CD4-positive, CD25-positive, alpha-beta regulatory T cell (primary cell): ENCODE measurements at regions not wholly inside any gene's neighbourhood (a gene's known extent, or its start where the extent isn't known, plus 50 kb on each side); places are given as distances from the start of the nearest gene placed in this dataset.
"Not testable (repeated sequence)": the region's sequence is repeated elsewhere in the genome, so short reads cannot be mapped to it uniquely, and the experiment has no call there.

Experiments
- ATAC-seq, 2 donors: fragments of 150-1000 bp; cut with Tn5 transposase; one replicate each; pipeline ENCODE4 v1.10.0; 2021; ENCODE audit warnings: low read depth in 2 of 2, moderate number of reproducible peaks in 2 of 2, moderate library complexity in 1 of 2
- DNase-seq, 3 donors: peaks; one replicate each; pipeline versions ENCODE4 v3.0.0 to v3.0.0-alpha.2; 2012 to 2022; ENCODE audit warnings: mixed read lengths in 1 of 3
- H3K27ac ChIP-seq: one replicate; pipeline ENCODE4 v1.7.0; 2013; ENCODE audit warnings: mild to moderate bottlenecking, low read length; ENCODE audit not compliant: insufficient read depth, poor library complexity, severe bottlenecking
- H3K27me3 ChIP-seq: one replicate; pipeline ENCODE4 v1.7.0; 2013; ENCODE audit warnings: low read length; ENCODE audit not compliant: control insufficient read depth, insufficient read depth
- H3K36me3 ChIP-seq: one replicate; pipeline ENCODE4 v1.7.0; 2013; ENCODE audit warnings: mild to moderate bottlenecking, low read length, moderate library complexity; ENCODE audit not compliant: control insufficient read depth, insufficient read depth
- H3K4me1 ChIP-seq: 2 replicates; pipeline ENCODE4 v1.7.0; 2013; ENCODE audit warnings: mild to moderate bottlenecking, low read length; ENCODE audit not compliant: insufficient read depth, control insufficient read depth, poor library complexity, severe bottlenecking
- H3K4me3 ChIP-seq: one replicate; pipeline ENCODE4 v1.7.0; 2013; ENCODE audit warnings: low read depth, mild to moderate bottlenecking, low read length, moderate library complexity
- H3K9me3 ChIP-seq, 2 experiments: 1 replicate in 1 of 2; 2 replicates in 1 of 2; pipeline ENCODE4 v1.7.0; 2013; ENCODE audit warnings: low read length in 2 of 2, mild to moderate bottlenecking in 1 of 2, moderate library complexity in 1 of 2; ENCODE audit not compliant: control insufficient read depth in 2 of 2
- H3K27ac Mint-ChIP-seq, 3 donors: one replicate each; pipeline ENCODE4 v1.8.0; 2020 to 2022; ENCODE audit warnings: mild to moderate bottlenecking in 3 of 3, mixed read lengths in 3 of 3, moderate library complexity in 2 of 3
- H3K27me3 Mint-ChIP-seq: one replicate; pipeline ENCODE4 v1.8.0; 2022; ENCODE audit warnings: mild to moderate bottlenecking, mixed read lengths
- H3K36me3 Mint-ChIP-seq: one replicate; pipeline ENCODE4 v1.8.0; 2020; ENCODE audit warnings: mixed read lengths
- H3K4me1 Mint-ChIP-seq, 4 donors: one replicate each; pipeline ENCODE4 v1.8.0; 2020 to 2022; ENCODE audit warnings: mixed read lengths in 4 of 4, mild to moderate bottlenecking in 1 of 4
- H3K4me3 Mint-ChIP-seq, 4 donors: one replicate each; pipeline ENCODE4 v1.8.0; 2020 to 2022; ENCODE audit warnings: mild to moderate bottlenecking in 4 of 4, mixed read lengths in 4 of 4, moderate library complexity in 3 of 4
- H3K9me3 Mint-ChIP-seq, 7 donors: one replicate each; pipeline ENCODE4 v1.8.0; 2020 to 2022; ENCODE audit warnings: mixed read lengths in 7 of 7, mild to moderate bottlenecking in 3 of 7, moderate library complexity in 2 of 7

DNA sequence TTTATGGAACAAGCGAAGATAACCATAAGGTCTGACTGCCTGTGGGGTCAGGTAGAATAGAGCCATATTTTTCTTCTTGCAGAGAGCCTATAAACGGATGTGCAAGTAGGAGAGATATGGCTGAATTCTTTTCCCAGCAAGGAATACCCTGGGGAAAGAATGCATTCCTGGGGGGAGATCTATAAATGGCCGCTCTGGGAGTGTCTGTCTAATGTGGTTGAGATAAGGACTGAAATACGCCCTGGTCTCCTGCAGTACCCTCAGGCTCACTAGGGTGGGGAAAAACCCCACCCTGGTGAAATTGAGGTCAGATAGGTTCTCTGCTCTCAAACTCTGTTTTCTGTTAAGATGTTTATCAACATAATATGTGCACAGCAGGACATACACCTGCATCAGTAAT is 209.0 kb downstream of the CPXCR1 start:
- not testable (repeated sequence) for H3K36me3 ChIP-seq, H3K4me3 ChIP-seq, H3K4me3 Mint-ChIP-seq, H3K4me1 ChIP-seq, H3K27me3 Mint-ChIP-seq, DNase-seq, ATAC-seq, H3K27ac ChIP-seq, H3K36me3 Mint-ChIP-seq, H3K27ac Mint-ChIP-seq, H3K9me3 Mint-ChIP-seq, H3K9me3 ChIP-seq, H3K4me1 Mint-ChIP-seq, H3K27me3 ChIP-seq

- H3K4me1 Mint-ChIP-seq: no peaks in the 10 kb centered on the region
- H3K4me3 Mint-ChIP-seq: no peak overlapping the region
- Histone ChIP-seq H3K4me1 (no peaks in the 10 kb centered on the region), H3K4me3 (no peak overlapping the region), H3K9me3 (no peaks in the 10 kb centered on the region), H3K36me3 (no peaks in the 10 kb centered on the region), H3K27ac (no peak overlapping the region), H3K27me3 (no peaks in the 10 kb centered on the region)
- H3K9me3 Mint-ChIP-seq: no peaks in the 10 kb centered on the region
- no peak for ATAC-seq
- no peak overlapping the region for H3K27ac Mint-ChIP-seq
- DNase-seq: no peak
- no peaks in the 10 kb centered on the region for H3K36me3 Mint-ChIP-seq
- no peaks in the 10 kb centered on the region for H3K27me3 Mint-ChIP-seq
These were observed 230.8 kb downstream of the CPXCR1 start for GRCh38 chrX:88977835-88978234.

DNA sequence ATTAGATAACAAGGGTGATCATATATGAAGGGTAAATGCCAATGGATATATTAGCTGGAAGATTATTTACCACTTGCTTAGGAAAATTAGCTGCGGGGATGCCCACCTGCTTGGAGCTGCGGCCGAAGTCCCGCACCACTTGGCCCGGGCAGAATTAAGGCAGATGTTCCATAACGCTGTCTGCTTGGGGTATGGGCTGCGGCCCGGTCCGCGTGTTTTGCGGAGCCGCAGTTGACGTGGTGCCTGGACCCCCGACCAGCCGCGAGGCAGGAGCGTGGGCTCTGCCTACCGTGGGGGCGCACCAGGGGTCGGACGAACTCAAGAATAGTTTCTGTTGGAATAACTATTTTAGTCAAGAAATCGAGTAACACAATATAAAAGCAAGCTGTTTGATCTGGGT is 235.2 kb downstream of the CPXCR1 start:
- no peak overlapping the region for H3K27ac ChIP-seq
- H3K9me3 Mint-ChIP-seq: peaks cover 0 to 2% (median 0%) of the 10 kb centered on the region in 7 donors
- no peak for ATAC-seq
- no peaks in the 10 kb centered on the region for H3K36me3 Mint-ChIP-seq
- no peaks in the 10 kb centered on the region for H3K9me3 ChIP-seq
- no peaks in the 10 kb centered on the region for H3K4me1 Mint-ChIP-seq
- no peaks in the 10 kb centered on the region for H3K4me1 ChIP-seq
- H3K27ac Mint-ChIP-seq: no peak overlapping the region
- H3K36me3 ChIP-seq: no peaks in the 10 kb centered on the region
- H3K27me3 ChIP-seq: no peaks in the 10 kb centered on the region
- no peak for DNase-seq
- no peaks in the 10 kb centered on the region for H3K27me3 Mint-ChIP-seq
- H3K4me3 ChIP-seq: no peak overlapping the region
- no peak overlapping the region for H3K4me3 Mint-ChIP-seq

DNA sequence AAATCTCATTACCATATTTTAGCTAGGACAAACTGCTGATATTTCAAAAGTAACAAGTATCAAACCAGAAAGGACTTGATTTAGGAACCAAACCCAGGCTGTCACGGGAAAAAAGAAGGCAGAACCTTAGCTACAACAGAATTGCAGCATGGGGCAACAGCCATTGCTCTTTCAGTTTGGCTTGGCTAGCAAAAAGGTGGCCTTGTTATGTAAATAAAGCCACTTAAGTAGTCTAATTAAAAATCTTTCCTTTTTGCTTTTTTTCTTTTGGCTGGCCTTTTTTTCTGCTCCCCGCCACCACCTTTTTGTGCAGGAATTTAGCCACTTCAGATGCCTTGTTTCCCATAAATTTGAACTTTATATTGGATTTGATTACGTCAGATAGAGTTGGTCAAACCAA is 235.9 kb downstream of the CPXCR1 start:
- DNase-seq (no peak), ATAC-seq (no peak)
- no peaks in the 10 kb centered on the region for H3K36me3 Mint-ChIP-seq
- H3K9me3 Mint-ChIP-seq: peaks cover 0 to 2% (median 0%) of the 10 kb centered on the region in 7 donors
- no peaks in the 10 kb centered on the region for H3K27me3 Mint-ChIP-seq
- H3K4me1 Mint-ChIP-seq: no peaks in the 10 kb centered on the region
- Histone ChIP-seq H3K27me3 (no peaks in the 10 kb centered on the region), H3K36me3 (no peaks in the 10 kb centered on the region), H3K4me1 (no peaks in the 10 kb centered on the region), H3K27ac (no peak overlapping the region), H3K9me3 (no peaks in the 10 kb centered on the region), H3K4me3 (no peak overlapping the region)
- H3K27ac Mint-ChIP-seq: no peak overlapping the region
- no peak overlapping the region for H3K4me3 Mint-ChIP-seq

DNA sequence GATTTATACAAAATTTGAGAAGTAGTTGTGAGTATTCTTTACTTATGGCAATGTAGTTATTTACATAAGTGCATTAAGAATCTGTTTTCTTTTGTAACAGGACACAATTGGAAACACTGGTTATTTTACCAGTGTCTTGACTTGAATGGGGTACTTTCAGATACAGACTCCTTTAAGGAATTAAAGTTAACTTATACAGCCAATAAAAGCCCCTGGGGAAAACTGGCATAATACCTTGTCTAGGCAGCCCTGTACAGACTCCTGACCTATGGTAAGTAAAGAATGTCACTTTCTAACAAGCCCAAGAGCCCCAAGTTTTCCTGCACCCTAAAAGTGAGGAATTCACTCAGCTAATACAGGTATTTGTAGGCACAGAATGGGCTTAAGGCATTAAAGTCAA is 241.8 kb downstream of the CPXCR1 start:
- no peaks in the 10 kb centered on the region for H3K27me3 ChIP-seq
- ATAC-seq (no peak), DNase-seq (no peak)
- Mint-ChIP-seq H3K27me3 (no peaks in the 10 kb centered on the region), H3K27ac (no peak overlapping the region), H3K9me3 (peaks cover 0 to 2% (median 0%) of the 10 kb centered on the region in 7 donors), H3K36me3 (no peaks in the 10 kb centered on the region), H3K4me3 (no peak overlapping the region), H3K4me1 (no peaks in the 10 kb centered on the region)
- H3K36me3 ChIP-seq: no peaks in the 10 kb centered on the region
- H3K4me3 ChIP-seq: no peak overlapping the region
- no peaks in the 10 kb centered on the region for H3K4me1 ChIP-seq
- peaks cover 0 to 2% of the 10 kb centered on the region in 2 experiments for H3K9me3 ChIP-seq
- no peak overlapping the region for H3K27ac ChIP-seq

GRCh38 chrX:88990882-88991582 is 244.0 kb downstream of the CPXCR1 start:
- Histone ChIP-seq H3K9me3 (peaks cover 0 to 2% of the 10 kb centered on the region in 2 experiments), H3K36me3 (no peaks in the 10 kb centered on the region), H3K27ac (no peak overlapping the region), H3K4me1 (no peaks in the 10 kb centered on the region), H3K4me3 (no peak overlapping the region), H3K27me3 (no peaks in the 10 kb centered on the region)
- no peak overlapping the region for H3K27ac Mint-ChIP-seq
- no peaks in the 10 kb centered on the region for H3K4me1 Mint-ChIP-seq
- no peaks in the 10 kb centered on the region for H3K27me3 Mint-ChIP-seq
- no peak overlapping the region for H3K4me3 Mint-ChIP-seq
- ATAC-seq (no peak), DNase-seq (no peak)
- H3K9me3 Mint-ChIP-seq: peaks cover 0 to 3% (median 0%) of the 10 kb centered on the region in 7 donors
- H3K36me3 Mint-ChIP-seq: no peaks in the 10 kb centered on the region

DNA sequence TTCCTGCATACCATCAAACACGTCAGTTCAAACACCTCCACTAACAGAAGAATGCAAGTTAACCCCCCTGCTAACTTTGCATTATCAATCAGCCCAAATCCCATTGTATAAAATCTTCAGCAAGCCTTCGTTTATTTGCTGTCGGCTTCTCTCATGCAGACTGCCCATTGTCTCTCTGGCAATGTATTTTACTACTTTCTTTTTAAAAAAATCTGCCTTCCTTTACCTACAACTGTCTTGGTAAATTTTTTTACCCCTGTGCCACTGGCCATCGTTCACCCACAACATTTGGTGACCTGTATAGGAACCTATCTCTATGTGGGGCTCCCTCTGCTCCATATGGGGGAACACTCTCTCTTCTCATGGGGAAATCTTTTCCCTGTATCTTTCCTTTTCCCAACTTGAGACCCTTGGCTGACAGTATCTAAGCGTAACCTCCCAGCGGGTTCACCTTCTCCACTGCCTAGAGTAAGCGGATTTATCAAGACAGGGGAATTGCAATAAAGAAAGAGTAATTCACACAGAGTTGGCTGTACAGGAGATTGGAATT is 244.6 kb downstream of the CPXCR1 start:
- DNase-seq (no peak), ATAC-seq (no peak)
- no peak overlapping the region for H3K4me3 ChIP-seq
- Mint-ChIP-seq H3K4me3 (no peak overlapping the region), H3K27me3 (no peaks in the 10 kb centered on the region), H3K9me3 (peaks cover 0 to 3% (median 0%) of the 10 kb centered on the region in 7 donors), H3K4me1 (no peaks in the 10 kb centered on the region), H3K27ac (no peak overlapping the region), H3K36me3 (no peaks in the 10 kb centered on the region)
- no peaks in the 10 kb centered on the region for H3K4me1 ChIP-seq
- H3K9me3 ChIP-seq: peaks cover 0 to 2% of the 10 kb centered on the region in 2 experiments
- no peaks in the 10 kb centered on the region for H3K36me3 ChIP-seq
- H3K27ac ChIP-seq: no peak overlapping the region
- no peaks in the 10 kb centered on the region for H3K27me3 ChIP-seq

DNA sequence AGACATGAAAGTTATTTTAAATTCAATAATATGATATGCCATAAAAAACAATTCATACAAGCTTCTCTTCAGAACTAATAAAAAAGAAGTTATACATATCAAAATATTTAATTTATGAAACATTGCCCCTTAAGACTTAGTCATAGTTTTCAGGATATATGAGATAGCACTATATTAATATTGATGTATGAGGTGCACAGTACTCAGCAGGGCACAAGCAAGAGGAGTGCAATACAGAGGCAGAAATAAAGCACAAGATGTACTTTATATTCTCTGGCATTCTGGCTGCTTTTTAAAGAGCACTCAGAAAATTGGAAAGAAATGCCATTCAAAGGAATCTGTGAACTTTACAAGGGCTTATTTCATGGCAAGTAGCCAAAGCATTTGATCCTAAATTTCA is 274.9 kb downstream of the CPXCR1 start:
- H3K36me3 ChIP-seq: no peaks in the 10 kb centered on the region
- H3K27ac Mint-ChIP-seq: no peak overlapping the region
- H3K27ac ChIP-seq: no peak overlapping the region
- H3K9me3 Mint-ChIP-seq: peaks cover 0 to 5% (median 0%) of the 10 kb centered on the region in 7 donors
- H3K27me3 ChIP-seq: no peaks in the 10 kb centered on the region
- H3K4me1 Mint-ChIP-seq: no peaks in the 10 kb centered on the region
- DNase-seq (no peak), ATAC-seq (no peak)
- no peaks in the 10 kb centered on the region for H3K27me3 Mint-ChIP-seq
- no peaks in the 10 kb centered on the region for H3K9me3 ChIP-seq
- H3K4me3 Mint-ChIP-seq: no peak overlapping the region
- H3K4me1 ChIP-seq: no peaks in the 10 kb centered on the region
- H3K4me3 ChIP-seq: no peak overlapping the region
- H3K36me3 Mint-ChIP-seq: no peaks in the 10 kb centered on the region
